OCI-LY1 (cell line): ENCODE measurements at regions not wholly inside any gene's neighbourhood (a gene's known extent, or its start where the extent isn't known, plus 50 kb on each side); places are given as distances from the start of the nearest gene placed in this dataset.

Experiments used
- H2AFZ ChIP-seq: fragments of 200-600 bp; sonication (generic), shearing (Covaris generic); 2 replicates; pipeline ENCODE4 v1.6.0; 2014; ENCODE audit warnings: antibody characterized with exemption, mild to moderate bottlenecking, low read length
- H3F3A ChIP-seq: fragments of 200-600 bp; sonication (generic), shearing (Covaris generic); 2 replicates; pipeline ENCODE4 v1.6.0; 2014; ENCODE audit warnings: mild to moderate bottlenecking, antibody characterized with exemption, low read length, moderate library complexity; ENCODE audit not compliant: insufficient read depth
- H3K27ac ChIP-seq: fragments of 200-600 bp; sonication (generic); 2 replicates; pipeline ENCODE4 v1.5.1; 2014; ENCODE audit warnings: low read length, mixed run types, mild to moderate bottlenecking, low read depth; ENCODE audit not compliant: poor library complexity, severe bottlenecking
- H3K27me3 ChIP-seq: fragments of 200-600 bp; sonication (generic); 2 replicates; pipeline ENCODE4 v1.6.0; 2014; ENCODE audit warnings: antibody characterized with exemption, mild to moderate bottlenecking, low read length, moderate library complexity; ENCODE audit not compliant: insufficient read depth
- H3K36me3 ChIP-seq: fragments of 200-600 bp; sonication (generic); 2 replicates; pipeline ENCODE4 v1.6.1; 2014; ENCODE audit warnings: mild to moderate bottlenecking, antibody characterized with exemption, low read length, moderate library complexity, mixed read lengths; ENCODE audit not compliant: insufficient read depth
- H3K4me1 ChIP-seq: fragments of 200-600 bp; sonication (generic); 2 replicates; pipeline ENCODE4 v1.5.1; 2014; ENCODE audit warnings: mild to moderate bottlenecking, low read length, moderate library complexity; ENCODE audit not compliant: insufficient read depth, severe bottlenecking
- H3K4me2 ChIP-seq: fragments of 200-600 bp; sonication (generic), shearing (Covaris generic); 2 replicates; pipeline ENCODE4 v1.6.1; 2014; ENCODE audit warnings: low read length
- H3K4me3 ChIP-seq: fragments of 200-600 bp; sonication (generic); 2 replicates; pipeline ENCODE4 v1.5.1; 2014; ENCODE audit warnings: low read length, low read depth, mild to moderate bottlenecking, mixed read lengths; ENCODE audit not compliant: poor library complexity, severe bottlenecking
- H3K79me2 ChIP-seq: fragments of 200-600 bp; shearing (Covaris generic); 2 replicates; pipeline ENCODE4 v1.6.1; 2016; ENCODE audit warnings: mixed run types, low read length, mixed read lengths; ENCODE audit not compliant: insufficient read depth
- H3K9ac ChIP-seq: fragments of 200-600 bp; sonication (generic), shearing (Covaris generic); 2 replicates; pipeline ENCODE4 v1.6.1; 2014; ENCODE audit warnings: mild to moderate bottlenecking, low read length, mixed read lengths
- H3K9me2 ChIP-seq: fragments of 200-600 bp; sonication (generic), shearing (Covaris generic); 2 replicates; pipeline ENCODE4 v1.6.1; 2014; ENCODE audit warnings: low read depth, mild to moderate bottlenecking, low read length, mixed read lengths
- H3K9me3 ChIP-seq: fragments of 200-600 bp; shearing (Covaris generic); 2 replicates; pipeline ENCODE4 v1.6.1; 2014; ENCODE audit warnings: low read length, mixed read lengths
- H4K20me1 ChIP-seq: fragments of 200-600 bp; sonication (generic), shearing (Covaris generic); 2 replicates; pipeline ENCODE4 v1.6.0; 2016; ENCODE audit warnings: mild to moderate bottlenecking, low read length; ENCODE audit not compliant: insufficient read depth
- CTCF ChIP-seq: fragments of 200-600 bp; sonication (generic), shearing (Covaris generic); IDR thresholded peaks from 2 replicates; pipeline ENCODE4 v1.5.1; 2017; ENCODE audit warnings: mild to moderate bottlenecking, antibody characterized with exemption, low read length, moderate library complexity, mixed read lengths
- EZH2 ChIP-seq: fragments of 200-600 bp; sonication (generic), shearing (Covaris generic); IDR thresholded peaks from 2 replicates; pipeline ENCODE4 v1.8.0; 2017; ENCODE audit warnings: borderline replicate concordance, mixed run types, mild to moderate bottlenecking, antibody characterized with exemption, low read length, moderate library complexity, mixed read lengths

GRCh38 chr17:79356839-79357447 is 253.9 kb downstream of the RBFOX3 start:
- no peaks in the 10 kb centered on the region for H3F3A ChIP-seq
- TF ChIP-seq CTCF: no peak
- no peak for TF ChIP-seq EZH2
- H3K4me1 ChIP-seq: no peaks in the 10 kb centered on the region
- H2AFZ ChIP-seq: no peak overlapping the region
- peaks cover 6% of the 10 kb centered on the region; the same call in 1 of the 2 replicates for H3K9me3 ChIP-seq
- no peak overlapping the region for H3K27ac ChIP-seq
- no peaks in the 10 kb centered on the region for H3K36me3 ChIP-seq
- H3K4me2 ChIP-seq: no peak overlapping the region
- no peaks in the 10 kb centered on the region for H3K9me2 ChIP-seq
- H4K20me1 ChIP-seq: no peaks in the 10 kb centered on the region
- no peak overlapping the region for H3K4me3 ChIP-seq
- H3K9ac ChIP-seq: no peak overlapping the region
- H3K27me3 ChIP-seq: peaks cover 3% of the 10 kb centered on the region; the same call in 1 of the 2 replicates
- H3K79me2 ChIP-seq: no peaks in the 10 kb centered on the region

GRCh38 chr17:79355165-79355564 is 255.7 kb downstream of the RBFOX3 start:
- Histone ChIP-seq H3K27me3 (peaks cover 15% of the 10 kb centered on the region; the same call in 1 of the 2 replicates), H3K9me3 (peaks cover 7% of the 10 kb centered on the region; the same call in 1 of the 2 replicates), H3K9me2 (no peaks in the 10 kb centered on the region), H3K4me1 (no peaks in the 10 kb centered on the region), H4K20me1 (no peaks in the 10 kb centered on the region), H3K9ac (no peak overlapping the region), H3K27ac (no peak overlapping the region), H3K4me3 (no peak overlapping the region), H3K79me2 (no peaks in the 10 kb centered on the region), H3K4me2 (no peak overlapping the region), H2AFZ (no peak overlapping the region), H3F3A (no peaks in the 10 kb centered on the region), H3K36me3 (no peaks in the 10 kb centered on the region)
- no peak for TF ChIP-seq CTCF
- no peak for TF ChIP-seq EZH2

- H3K36me3 ChIP-seq: no peaks in the 10 kb centered on the region
- H2AFZ ChIP-seq: no peak overlapping the region
- no peaks in the 10 kb centered on the region for H3K9me2 ChIP-seq
- H3K9ac ChIP-seq: no peak overlapping the region
- peaks cover 7% of the 10 kb centered on the region; the same call in 1 of the 2 replicates for H3K9me3 ChIP-seq
- H3K4me1 ChIP-seq: no peaks in the 10 kb centered on the region
- H3K4me2 ChIP-seq: no peak overlapping the region
- H3K27me3 ChIP-seq: peaks cover 15% of the 10 kb centered on the region; the same call in 1 of the 2 replicates
- no peak overlapping the region for H3K4me3 ChIP-seq
- H3K27ac ChIP-seq: no peak overlapping the region
- H4K20me1 ChIP-seq: no peaks in the 10 kb centered on the region
- no peaks in the 10 kb centered on the region for H3K79me2 ChIP-seq
- H3F3A ChIP-seq: no peaks in the 10 kb centered on the region
- no peak for TF ChIP-seq CTCF
- no peak for TF ChIP-seq EZH2
These were observed 256.6 kb downstream of the RBFOX3 start for GRCh38 chr17:79354173-79354820.
